RWPE2 (cell line): ENCODE measurements at regions not wholly inside any gene's neighbourhood (a gene's known extent, or its start where the extent isn't known, plus 50 kb on each side); places are given as distances from the start of the nearest gene placed in this dataset.

Experiments used
- ATAC-seq: fragments of 200-7000 bp; cut with Tn5 transposase; 3 replicates; pipeline ENCODE4 v1.9.1; 2021; ENCODE audit warnings: low read depth
- DNase-seq: peaks from one replicate; pipeline ENCODE4 v3.0.0-alpha.2; 2020; ENCODE audit warnings: low spot score
- H3K27ac ChIP-seq: fragments of 450-650 bp; 2 replicates; pipeline ENCODE4 v1.5.1; 2017; ENCODE audit warnings: mild to moderate bottlenecking; ENCODE audit not compliant: poor library complexity, severe bottlenecking
- H3K27me3 ChIP-seq: fragments of 250-450 bp; sonication (Bioruptor Pico); 2 replicates; pipeline ENCODE4 v1.5.1; 2021; ENCODE audit warnings: mild to moderate bottlenecking, moderate library complexity; ENCODE audit not compliant: insufficient read depth, poor library complexity, severe bottlenecking
- H3K36me3 ChIP-seq: fragments of 250-450 bp; sonication (Bioruptor Pico); 2 replicates; pipeline ENCODE4 v1.5.1; 2020; ENCODE audit warnings: low read depth, mild to moderate bottlenecking, moderate library complexity
- H3K4me1 ChIP-seq: fragments of 250-450 bp; sonication (Bioruptor Pico); 2 replicates; pipeline ENCODE4 v1.5.1; 2021; ENCODE audit warnings: mild to moderate bottlenecking, moderate library complexity; ENCODE audit not compliant: insufficient read depth, poor library complexity, severe bottlenecking
- H3K4me3 ChIP-seq: fragments of 250-450 bp; sonication (Bioruptor Pico); 2 replicates; pipeline ENCODE4 v1.5.1; 2021; ENCODE audit warnings: mild to moderate bottlenecking, moderate library complexity; ENCODE audit not compliant: severe bottlenecking
- H3K9me3 ChIP-seq: fragments of 250-450 bp; sonication (Bioruptor Pico); 2 replicates; pipeline ENCODE4 v1.5.1; 2021; ENCODE audit warnings: mild to moderate bottlenecking, moderate library complexity; ENCODE audit not compliant: severe bottlenecking
- CTCF ChIP-seq: fragments of 450-650 bp; IDR thresholded peaks from one replicate; pipeline ENCODE4 v1.5.1; 2017; ENCODE audit warnings: mild to moderate bottlenecking, moderate library complexity; ENCODE audit not compliant: poor library complexity, severe bottlenecking

GRCh38 chr20:57106692-57107091 is 159.7 kb downstream of the BMP7 start:
- no peaks in the 10 kb centered on the region for H3K4me1 ChIP-seq
- H3K4me3 ChIP-seq: no peak overlapping the region
- H3K9me3 ChIP-seq: no peaks in the 10 kb centered on the region
- no peak for ATAC-seq
- H3K27me3 ChIP-seq: peaks cover 33% of the 10 kb centered on the region
- DNase-seq: no peak
- no peak overlapping the region for H3K27ac ChIP-seq
- no peaks in the 10 kb centered on the region for H3K36me3 ChIP-seq
- no peak for TF ChIP-seq CTCF

GRCh38 chr20:57107208-57107607 is 159.2 kb downstream of the BMP7 start:
- peak; percentile 72 for DNase-seq
- no peak for TF ChIP-seq CTCF
- no peak for ATAC-seq
- Histone ChIP-seq H3K4me1 (no peaks in the 10 kb centered on the region), H3K27me3 (peaks cover 33% of the 10 kb centered on the region), H3K36me3 (no peaks in the 10 kb centered on the region), H3K9me3 (no peaks in the 10 kb centered on the region), H3K4me3 (no peak overlapping the region), H3K27ac (no peak overlapping the region)

- H3K9me3 ChIP-seq: no peaks in the 10 kb centered on the region
- no peaks in the 10 kb centered on the region for H3K4me1 ChIP-seq
- peak; percentile 74 for DNase-seq
- ATAC-seq: no peak
- no peak overlapping the region for H3K27ac ChIP-seq
- H3K4me3 ChIP-seq: no peak overlapping the region
- TF ChIP-seq CTCF: no peak
- H3K36me3 ChIP-seq: no peaks in the 10 kb centered on the region
- peaks cover 24% of the 10 kb centered on the region for H3K27me3 ChIP-seq
Observed at GRCh38 chr20:57108218-57108617, 158.2 kb downstream of the BMP7 start.

- Histone ChIP-seq H3K27me3 (peaks cover 24% of the 10 kb centered on the region), H3K4me3 (no peak overlapping the region)
Observed at GRCh38 chr20:57108742-57109570, 157.5 kb downstream of the BMP7 start.

More at GRCh38 chr20:57108742-57109570, 157.5 kb downstream of the BMP7 start:
- Histone ChIP-seq H3K4me1 (no peaks in the 10 kb centered on the region), H3K9me3 (no peaks in the 10 kb centered on the region), H3K36me3 (no peaks in the 10 kb centered on the region), H3K27ac (no peak overlapping the region)
- peak; percentile 71 for DNase-seq
- ATAC-seq: no peak
- TF ChIP-seq CTCF: no peak
